ENCODE measurements at regions not wholly inside any gene's neighbourhood (a gene's known extent, or its start where the extent isn't known, plus 50 kb on each side); places are given as distances from the start of the nearest gene placed in this dataset.

- no peak for DNase-seq (ENCODE audit: extremely low spot score in 2 of 2)
- intact Hi-C loops (cut with DNase I): no loop called here
- TF ChIP-seq POLR2AphosphoS5 (IDR thresholded peaks at IDR 0.05; ENCODE audit: insufficient read depth in 1 of 2, low read depth in 1 of 2): no peak
- no peak for TF ChIP-seq CTCF (IDR thresholded peaks at IDR 0.05)
- no peak for TF ChIP-seq POLR2A (IDR thresholded peaks at IDR 0.05)
- no peaks in the 10 kb centered on the region for H3K27me3 ChIP-seq
- H3K36me3 ChIP-seq: no peaks in the 10 kb centered on the region
- no peaks in the 10 kb centered on the region for H3K4me1 ChIP-seq
- no peak overlapping the region for H3K27ac ChIP-seq
- no peak overlapping the region for H3K4me3 ChIP-seq
- H3K9me3 ChIP-seq: no peaks in the 10 kb centered on the region
Measured at GRCh38 chr5:60299944-60300343, 400.0 kb downstream of the DEPDC1B start.

GRCh38 chr5:60297658-60298057 is 402.3 kb downstream of the DEPDC1B start:
- no peak overlapping the region for H3K4me3 ChIP-seq
- TF ChIP-seq POLR2A (IDR thresholded peaks at IDR 0.05): no peak
- intact Hi-C loops (cut with DNase I): no loop called here
- no peaks in the 10 kb centered on the region for H3K27me3 ChIP-seq
- H3K36me3 ChIP-seq: no peaks in the 10 kb centered on the region
- no peak for DNase-seq (ENCODE audit: extremely low spot score in 2 of 2)
- no peak overlapping the region for H3K27ac ChIP-seq
- no peaks in the 10 kb centered on the region for H3K9me3 ChIP-seq
- no peaks in the 10 kb centered on the region for H3K4me1 ChIP-seq

- no peaks in the 10 kb centered on the region for H3K36me3 ChIP-seq
- H3K4me1 ChIP-seq: no peaks in the 10 kb centered on the region
- no peak overlapping the region for H3K4me3 ChIP-seq
- no peak for DNase-seq (ENCODE audit: extremely low spot score in 2 of 2)
- TF ChIP-seq POLR2A (IDR thresholded peaks at IDR 0.05) (no peak), POLR2AphosphoS5 (IDR thresholded peaks at IDR 0.05; ENCODE audit: insufficient read depth in 1 of 2, low read depth in 1 of 2) (no peak), CTCF (IDR thresholded peaks at IDR 0.05) (no peak)
- H3K9me3 ChIP-seq: no peaks in the 10 kb centered on the region
- no peaks in the 10 kb centered on the region for H3K27me3 ChIP-seq
- H3K27ac ChIP-seq: no peak overlapping the region
- intact Hi-C loops (cut with DNase I): no loop called here
Measured at GRCh38 chr5:60295423-60295822, 401.9 kb upstream of the PDE4D start.

- DNase-seq (ENCODE audit: extremely low spot score in 2 of 2): no peak
- Histone ChIP-seq H3K4me1 (no peaks in the 10 kb centered on the region), H3K9me3 (no peaks in the 10 kb centered on the region), H3K27me3 (no peaks in the 10 kb centered on the region), H3K4me3 (no peak overlapping the region), H3K27ac (no peak overlapping the region), H3K36me3 (no peaks in the 10 kb centered on the region)
- TF ChIP-seq POLR2AphosphoS5 (IDR thresholded peaks at IDR 0.05; ENCODE audit: insufficient read depth in 1 of 2, low read depth in 1 of 2): no peak
- intact Hi-C loops (cut with DNase I): no loop called here
Measured at GRCh38 chr5:60293518-60293917, 400.0 kb upstream of the PDE4D start.

DNA sequence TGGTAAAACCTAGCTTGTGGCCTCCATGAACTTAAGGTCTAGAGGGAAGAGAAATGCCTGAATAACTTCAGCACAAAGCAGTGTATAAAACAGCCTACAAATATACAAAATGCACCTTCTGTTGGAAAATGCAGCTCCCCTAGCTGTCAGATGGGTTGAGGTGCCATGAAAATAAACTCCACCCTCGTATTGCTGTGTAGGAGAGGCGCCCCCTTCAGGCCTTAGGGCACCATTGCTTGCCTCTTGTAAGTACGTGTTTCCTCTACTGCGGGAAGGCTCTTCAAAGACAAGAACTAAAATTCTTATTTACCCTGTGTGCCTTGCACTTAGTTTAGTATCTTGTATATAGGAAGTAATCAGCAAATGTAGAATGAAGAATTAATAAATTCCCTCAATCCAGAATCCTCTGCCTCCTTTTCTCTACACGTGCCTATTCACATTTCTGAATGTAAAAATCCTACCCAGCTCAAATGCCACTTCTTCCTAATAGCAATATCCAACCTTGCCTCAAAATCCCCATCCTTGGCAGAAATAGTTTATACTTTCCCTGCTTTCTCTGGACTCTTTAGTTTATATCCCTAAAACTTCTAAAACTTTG is 393.7 kb upstream of the PDE4D start:
- no peak overlapping the region for H3K27ac ChIP-seq
- no peaks in the 10 kb centered on the region for H3K9me3 ChIP-seq
- H3K4me1 ChIP-seq: no peaks in the 10 kb centered on the region
- no peak for DNase-seq (ENCODE audit: extremely low spot score in 2 of 2)
- no peaks in the 10 kb centered on the region for H3K36me3 ChIP-seq
- TF ChIP-seq POLR2AphosphoS5 (IDR thresholded peaks at IDR 0.05; ENCODE audit: insufficient read depth in 1 of 2, low read depth in 1 of 2): no peak
- TF ChIP-seq POLR2A (IDR thresholded peaks at IDR 0.05): no peak
- TF ChIP-seq CTCF (IDR thresholded peaks at IDR 0.05): no peak
- H3K4me3 ChIP-seq: no peak overlapping the region
- no peaks in the 10 kb centered on the region for H3K27me3 ChIP-seq
- intact Hi-C loops (cut with DNase I): no loop called here

GRCh38 chr5:60285910-60286309 is 392.4 kb upstream of the PDE4D start:
- no peak overlapping the region for H3K27ac ChIP-seq
- intact Hi-C loops (cut with DNase I): no loop called here
- TF ChIP-seq CTCF (IDR thresholded peaks at IDR 0.05): no peak

More at GRCh38 chr5:60285910-60286309, 392.4 kb upstream of the PDE4D start:
- Histone ChIP-seq H3K27me3 (no peaks in the 10 kb centered on the region), H3K4me3 (no peak overlapping the region), H3K36me3 (no peaks in the 10 kb centered on the region), H3K9me3 (no peaks in the 10 kb centered on the region), H3K4me1 (no peaks in the 10 kb centered on the region)
- DNase-seq (ENCODE audit: extremely low spot score in 2 of 2): no peak
